HG02623 (cell line): ENCODE measurements at regions not wholly inside any gene's neighbourhood (a gene's known extent, or its start where the extent isn't known, plus 50 kb on each side); places are given as distances from the start of the nearest gene placed in this dataset.

Experiments used
- ATAC-seq: cut with Tn5 transposase; IDR thresholded peaks from one replicate; pipeline ENCODE4 v1.9.1; 2021; ENCODE audit warnings: moderate library complexity; ENCODE audit not compliant: unreplicated experiment

DNA sequence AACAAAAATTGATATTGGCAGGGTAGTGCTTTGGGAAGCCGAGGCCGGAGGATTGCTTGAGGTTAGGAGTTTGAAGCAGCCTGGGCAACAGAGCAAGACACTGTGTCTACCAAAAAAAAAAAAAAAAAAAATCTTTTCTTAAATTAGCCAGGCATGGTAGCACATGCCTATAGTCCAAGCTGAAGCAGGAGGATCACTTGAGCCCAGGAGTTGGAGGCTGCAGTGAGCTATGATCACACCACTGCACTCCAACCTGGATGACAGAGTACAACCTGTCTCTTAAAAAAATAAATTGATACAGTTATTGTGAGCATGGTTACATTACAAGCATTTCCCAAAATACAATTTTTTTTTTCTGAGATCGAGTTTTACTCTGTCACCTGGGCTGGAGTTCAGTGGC is 59.4 kb upstream of the SVIL start:
- no peak for ATAC-seq

DNA sequence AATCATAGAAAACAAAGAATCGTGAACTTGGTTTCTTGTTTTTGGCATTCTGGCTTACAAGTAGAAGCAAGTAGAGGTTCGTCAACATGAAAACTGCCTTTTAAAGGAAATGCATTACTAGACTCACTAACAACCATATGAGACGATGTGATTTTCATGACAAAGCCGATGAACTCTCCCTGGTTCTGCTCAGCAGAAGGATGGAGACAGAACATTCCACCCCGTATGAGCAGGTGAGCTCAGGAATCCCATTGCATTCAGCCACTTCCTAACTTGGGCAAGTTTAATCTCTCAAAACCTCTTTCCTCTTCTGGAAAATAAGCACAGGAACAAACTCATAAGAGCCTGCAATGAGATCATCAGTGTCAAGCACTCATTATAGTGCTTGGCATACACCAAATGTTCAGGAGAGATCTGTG is 57.4 kb upstream of the SVIL start:
- no peak for ATAC-seq

- ATAC-seq: no peak
These were observed 56.8 kb upstream of the SVIL start for GRCh38 chr10:29691564-29692072.

DNA sequence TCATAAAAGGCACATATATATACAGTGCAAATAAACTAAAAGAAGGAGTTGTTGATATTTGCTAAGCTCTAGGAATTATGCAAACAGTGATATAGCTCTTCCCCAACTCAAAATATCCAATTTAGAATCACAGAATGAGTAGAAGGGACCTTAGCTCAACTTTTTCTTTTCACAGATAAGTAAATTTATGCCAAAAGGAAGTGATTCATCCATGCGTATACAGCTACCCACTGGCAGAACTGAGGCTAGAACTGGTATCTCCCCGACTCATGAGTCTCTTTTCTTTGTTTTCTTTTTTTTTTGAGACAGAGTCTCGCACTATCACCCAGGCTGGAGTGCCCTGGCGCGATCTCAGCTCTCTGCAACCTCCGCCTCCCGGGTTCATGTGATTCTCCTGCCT is 54.2 kb upstream of the SVIL start:
- ATAC-seq: no peak

- ATAC-seq: no peak
These were observed 53.5 kb upstream of the SVIL start for GRCh38 chr10:29688230-29688661.

DNA sequence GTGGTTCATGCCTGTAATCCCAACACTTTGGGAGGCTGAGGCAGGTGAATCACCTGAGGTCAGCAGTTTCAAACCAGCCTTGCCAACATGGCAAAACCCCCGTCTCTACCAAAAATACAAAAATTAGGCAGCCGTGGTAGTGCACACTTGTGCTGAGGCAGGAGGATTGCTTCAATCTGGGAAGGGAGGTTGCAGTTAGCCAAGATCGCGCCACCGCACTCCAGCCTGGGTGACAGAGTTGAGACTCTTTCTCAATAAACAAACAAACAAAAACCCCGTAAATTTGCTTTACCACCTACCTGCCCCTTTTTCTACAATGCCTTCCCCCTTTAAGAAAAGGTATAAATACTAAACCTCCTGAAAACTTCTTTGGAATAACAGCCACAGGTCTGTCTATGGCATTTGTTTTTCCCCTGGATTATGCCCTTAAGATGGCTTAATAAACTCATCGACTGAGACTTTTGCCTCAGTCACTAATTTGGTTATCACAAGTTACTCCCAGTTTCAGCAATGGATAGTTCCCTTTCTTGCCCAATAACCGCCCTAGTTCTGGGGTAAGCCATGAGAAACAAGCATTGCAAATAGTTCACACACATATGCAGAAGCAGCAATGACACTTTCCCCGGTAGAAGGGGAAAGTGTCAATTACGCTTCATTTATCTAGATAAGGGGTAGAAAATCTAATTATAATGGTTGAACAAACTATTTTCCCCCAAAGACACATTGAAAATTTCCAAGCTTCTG is 52.8 kb upstream of the SVIL start:
- ATAC-seq: no peak

GRCh38 chr10:29685506-29685905 is 50.7 kb upstream of the SVIL start:
- no peak for ATAC-seq
